ENCODE measurements at regions not wholly inside any gene's neighbourhood (a gene's known extent, or its start where the extent isn't known, plus 50 kb on each side); places are given as distances from the start of the nearest gene placed in this dataset.
"Not testable (repeated sequence)": the region's sequence is repeated elsewhere in the genome, so short reads cannot be mapped to it uniquely, and the experiment has no call there.

DNA sequence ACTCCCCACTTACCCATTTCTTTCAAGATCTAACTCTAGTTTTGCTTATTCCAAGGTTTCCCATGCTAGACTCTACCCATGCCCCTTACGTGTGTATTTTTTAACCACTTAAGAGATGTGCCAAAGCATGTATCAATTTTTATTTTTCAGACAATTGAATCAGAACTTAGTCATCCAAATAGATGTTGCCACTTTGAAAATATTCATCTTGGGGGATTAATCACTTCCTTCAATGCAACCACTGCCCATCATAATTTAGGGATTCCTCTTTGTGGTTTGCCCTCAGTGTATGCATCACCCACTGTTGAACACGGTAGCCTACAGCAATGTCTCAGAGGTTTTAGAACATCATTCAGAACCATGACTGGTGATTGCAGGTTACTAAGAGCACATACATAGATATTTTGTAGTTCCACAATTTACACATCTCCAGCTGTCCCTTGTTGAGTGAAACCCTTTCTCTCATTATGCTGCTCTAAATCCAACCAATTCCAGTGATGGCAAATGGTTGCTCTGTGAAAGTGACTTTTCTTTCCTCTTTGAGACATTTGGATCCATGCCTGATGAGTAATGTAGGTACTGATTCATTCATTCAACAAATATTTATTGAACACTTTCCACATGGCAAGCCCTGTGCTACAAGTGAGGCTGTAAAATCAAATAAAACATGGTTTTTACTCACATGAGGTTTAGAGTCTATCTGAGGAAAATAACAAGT, 60.6 kb upstream of the SERP2 start:
- Histone ChIP-seq H3K4me1 (no peaks in the 10 kb centered on the region), H3K27ac (no peak overlapping the region), H3K4me3 (no peak overlapping the region), H3K36me3 (no peaks in the 10 kb centered on the region), H3K9me3 (no peaks in the 10 kb centered on the region), H3K27me3 (no peaks in the 10 kb centered on the region)
- intact Hi-C loops (cut with DNase I) = no loop called here
- TF ChIP-seq, protein P1, sequence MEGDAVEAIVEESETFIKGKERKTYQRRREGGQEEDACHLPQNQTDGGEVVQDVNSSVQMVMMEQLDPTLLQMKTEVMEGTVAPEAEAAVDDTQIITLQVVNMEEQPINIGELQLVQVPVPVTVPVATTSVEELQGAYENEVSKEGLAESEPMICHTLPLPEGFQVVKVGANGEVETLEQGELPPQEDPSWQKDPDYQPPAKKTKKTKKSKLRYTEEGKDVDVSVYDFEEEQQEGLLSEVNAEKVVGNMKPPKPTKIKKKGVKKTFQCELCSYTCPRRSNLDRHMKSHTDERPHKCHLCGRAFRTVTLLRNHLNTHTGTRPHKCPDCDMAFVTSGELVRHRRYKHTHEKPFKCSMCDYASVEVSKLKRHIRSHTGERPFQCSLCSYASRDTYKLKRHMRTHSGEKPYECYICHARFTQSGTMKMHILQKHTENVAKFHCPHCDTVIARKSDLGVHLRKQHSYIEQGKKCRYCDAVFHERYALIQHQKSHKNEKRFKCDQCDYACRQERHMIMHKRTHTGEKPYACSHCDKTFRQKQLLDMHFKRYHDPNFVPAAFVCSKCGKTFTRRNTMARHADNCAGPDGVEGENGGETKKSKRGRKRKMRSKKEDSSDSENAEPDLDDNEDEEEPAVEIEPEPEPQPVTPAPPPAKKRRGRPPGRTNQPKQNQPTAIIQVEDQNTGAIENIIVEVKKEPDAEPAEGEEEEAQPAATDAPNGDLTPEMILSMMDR (IDR thresholded peaks at IDR 0.05) = no peak
- DNase-seq = no peak
- ATAC-seq = no peak

DNA sequence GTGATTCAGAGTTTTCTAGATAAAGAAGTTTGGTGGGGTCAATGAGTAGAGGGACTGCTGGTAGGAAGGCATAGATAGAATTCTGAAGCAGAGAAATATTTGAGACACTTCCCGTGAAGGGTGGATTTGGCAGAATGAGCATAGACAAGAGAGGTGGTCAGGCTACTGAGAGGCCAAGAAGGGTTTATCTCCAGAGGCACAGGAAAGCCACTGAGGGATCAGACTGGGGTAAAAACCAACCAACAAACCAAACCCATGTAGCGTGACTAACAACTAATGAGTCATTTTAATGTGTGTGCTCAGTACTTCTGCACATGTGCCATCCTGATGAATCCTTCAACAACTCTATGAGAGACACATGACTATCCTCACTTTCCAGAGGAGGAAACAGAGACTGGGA, 60.0 kb upstream of the SERP2 start:
- Histone ChIP-seq H3K27ac (no peak overlapping the region), H3K4me1 (no peaks in the 10 kb centered on the region), H3K4me3 (no peak overlapping the region), H3K27me3 (no peaks in the 10 kb centered on the region), H3K9me3 (no peaks in the 10 kb centered on the region), H3K36me3 (no peaks in the 10 kb centered on the region)
- intact Hi-C loops (cut with DNase I) = no loop called here
- ATAC-seq (no peak), DNase-seq (no peak)
- TF ChIP-seq, protein P1 (IDR thresholded peaks at IDR 0.05) = no peak

DNA sequence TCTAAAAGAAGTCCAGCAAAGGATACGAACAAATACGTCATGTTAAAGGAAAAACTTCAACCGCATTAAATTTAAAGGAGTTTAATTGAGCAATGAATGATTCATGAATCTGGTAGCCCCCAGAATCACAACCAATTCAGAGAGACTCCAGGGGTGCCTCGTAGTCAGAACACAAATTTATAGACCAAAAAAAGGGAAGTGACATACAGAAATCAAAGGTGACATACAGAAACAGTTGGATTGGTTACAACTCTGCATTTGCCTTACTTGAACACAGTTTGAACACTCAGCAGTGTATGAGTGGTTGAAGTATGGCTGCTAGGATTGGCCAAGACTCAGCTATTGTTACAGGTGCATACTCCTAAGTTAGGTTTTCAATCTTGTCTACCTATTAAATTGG, 59.5 kb upstream of the SERP2 start:
- ATAC-seq; intact Hi-C loops (cut with DNase I); H3K9me3 ChIP-seq; H3K4me3 ChIP-seq; H3K36me3 ChIP-seq; H3K27ac ChIP-seq; DNase-seq; H3K27me3 ChIP-seq; H3K4me1 ChIP-seq: not testable (repeated sequence)

DNA sequence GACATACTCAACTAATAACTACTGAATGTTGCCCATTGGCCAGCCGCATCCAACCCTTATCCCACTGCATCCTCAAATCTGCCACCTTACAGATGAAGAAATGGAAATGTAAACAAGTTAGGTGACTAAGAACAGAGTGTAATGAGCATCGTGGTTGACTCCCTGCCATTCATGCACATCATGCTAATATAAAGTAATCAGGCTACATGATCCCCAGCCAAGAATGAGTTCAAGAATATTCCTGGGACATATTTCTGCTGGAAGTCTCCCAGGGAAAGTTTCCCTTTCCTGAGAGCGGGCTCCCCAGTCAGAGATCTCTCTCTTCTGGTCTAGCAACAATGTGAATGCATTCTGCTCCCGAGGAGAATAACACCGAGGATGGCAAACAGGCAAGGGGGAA, 55.9 kb upstream of the SERP2 start:
- Histone ChIP-seq H3K36me3 (no peaks in the 10 kb centered on the region), H3K27me3 (no peaks in the 10 kb centered on the region), H3K27ac (no peak overlapping the region), H3K4me1 (no peaks in the 10 kb centered on the region), H3K4me3 (no peak overlapping the region), H3K9me3 (no peaks in the 10 kb centered on the region)
- TF ChIP-seq, protein P1 (IDR thresholded peaks at IDR 0.05) = no peak
- no peak for ATAC-seq
- no peak for DNase-seq
- intact Hi-C loops (cut with DNase I) = no loop called here

DNA sequence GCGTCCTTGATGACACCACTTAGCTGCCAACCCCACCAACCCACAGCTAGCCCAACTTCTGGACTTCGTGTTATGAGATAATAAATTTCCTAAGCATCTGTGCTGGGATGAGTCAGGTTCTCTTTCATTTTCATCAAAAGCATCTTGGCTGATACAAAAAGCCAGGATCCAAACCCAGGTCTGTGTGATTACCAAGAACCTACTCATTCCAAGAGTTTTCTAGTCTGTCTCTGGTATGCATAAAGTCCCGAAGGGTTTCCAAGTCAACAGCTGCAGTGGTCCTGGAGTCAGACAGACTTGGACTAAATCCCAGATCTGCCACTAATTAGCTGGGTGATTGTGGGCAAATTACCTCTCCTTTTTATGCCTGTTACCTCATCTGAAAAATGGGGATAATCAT, 55.5 kb upstream of the SERP2 start:
- Histone ChIP-seq H3K4me3 (no peak overlapping the region), H3K36me3 (no peaks in the 10 kb centered on the region), H3K27ac (no peak overlapping the region), H3K27me3 (no peaks in the 10 kb centered on the region), H3K4me1 (no peaks in the 10 kb centered on the region), H3K9me3 (no peaks in the 10 kb centered on the region)
- ATAC-seq (no peak), DNase-seq (no peak)
- intact Hi-C loops (cut with DNase I) = no loop called here
- TF ChIP-seq, protein P1 (IDR thresholded peaks at IDR 0.05) = no peak

DNA sequence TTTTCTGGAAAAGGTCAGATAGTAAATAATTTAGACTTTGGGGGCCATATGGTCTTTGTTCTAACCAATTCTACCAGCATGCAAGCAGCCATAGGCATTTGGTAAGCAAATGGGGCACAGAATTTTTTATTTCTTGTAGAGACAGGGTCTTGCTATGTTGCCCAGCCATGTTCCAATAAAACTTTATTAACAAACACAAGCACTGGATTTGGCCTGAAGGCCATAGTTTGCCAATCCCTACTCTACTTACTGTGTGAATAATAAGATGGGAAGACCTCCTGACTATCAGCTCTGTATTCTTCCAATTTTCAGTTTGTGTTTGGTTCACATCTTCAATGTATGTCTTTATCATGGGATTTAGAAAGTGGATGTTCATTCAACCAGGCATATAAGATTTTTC, 53.0 kb upstream of the SERP2 start:
- TF ChIP-seq, protein P1 (IDR thresholded peaks at IDR 0.05) = no peak
- no peaks in the 10 kb centered on the region for H3K4me1 ChIP-seq
- H3K4me3 ChIP-seq = no peak overlapping the region
- intact Hi-C loops (cut with DNase I) = no loop called here
- H3K27me3 ChIP-seq = no peaks in the 10 kb centered on the region
- ATAC-seq = no peak
- H3K9me3 ChIP-seq = no peaks in the 10 kb centered on the region
- no peak overlapping the region for H3K27ac ChIP-seq
- DNase-seq = no peak
- H3K36me3 ChIP-seq = no peaks in the 10 kb centered on the region

All from upper lobe of right lung (tissue), 1 donor.